ENCODE measurements at regions not wholly inside any gene's neighbourhood (a gene's known extent, or its start where the extent isn't known, plus 50 kb on each side); places are given as distances from the start of the nearest gene placed in this dataset.

DNA sequence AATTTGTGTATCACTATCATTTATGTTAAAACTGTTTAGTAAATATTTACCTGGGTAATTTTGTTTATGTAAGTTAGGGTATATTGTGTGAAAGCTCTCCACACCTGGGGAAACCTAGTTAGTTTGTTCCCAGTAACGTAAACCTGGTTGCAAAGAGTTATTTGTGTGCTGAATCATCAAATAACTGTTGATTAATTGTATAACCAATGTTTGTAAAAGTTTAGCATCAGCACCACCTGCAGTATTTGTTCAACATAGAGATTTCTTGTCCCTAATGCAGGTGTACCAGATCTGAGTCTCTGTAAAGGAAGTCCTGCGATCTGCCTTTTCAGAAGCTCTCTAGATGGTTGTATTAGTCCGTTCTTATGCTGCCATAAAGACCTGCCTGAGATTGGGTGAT is 440.4 kb downstream of the COL12A1 start:
- no peak for DNase-seq (ENCODE audit: low spot score)

GRCh38 chr6:74764486-74764885 is 441.4 kb downstream of the COL12A1 start:
- DNase-seq (ENCODE audit: low spot score): no peak

DNA sequence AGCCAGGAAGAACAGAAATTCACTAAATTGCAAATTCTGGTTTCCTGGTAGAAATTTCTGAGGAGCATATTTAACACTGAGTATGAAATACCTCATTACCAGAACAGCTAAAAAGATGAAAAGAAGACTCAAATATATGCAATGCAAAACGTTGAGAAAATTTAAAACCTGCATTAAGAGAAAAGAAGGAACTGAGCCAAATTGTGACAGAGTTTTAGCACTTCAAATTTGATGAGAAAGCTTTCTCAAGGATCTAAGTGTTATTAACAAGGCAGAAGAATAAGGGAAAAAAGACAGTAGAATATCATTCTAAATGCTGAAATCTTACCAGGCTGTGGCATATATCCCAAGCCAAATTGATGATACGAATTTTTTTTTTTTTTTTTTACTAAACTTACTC is 443.0 kb downstream of the COL12A1 start:
- no peak for DNase-seq (ENCODE audit: low spot score)

DNA sequence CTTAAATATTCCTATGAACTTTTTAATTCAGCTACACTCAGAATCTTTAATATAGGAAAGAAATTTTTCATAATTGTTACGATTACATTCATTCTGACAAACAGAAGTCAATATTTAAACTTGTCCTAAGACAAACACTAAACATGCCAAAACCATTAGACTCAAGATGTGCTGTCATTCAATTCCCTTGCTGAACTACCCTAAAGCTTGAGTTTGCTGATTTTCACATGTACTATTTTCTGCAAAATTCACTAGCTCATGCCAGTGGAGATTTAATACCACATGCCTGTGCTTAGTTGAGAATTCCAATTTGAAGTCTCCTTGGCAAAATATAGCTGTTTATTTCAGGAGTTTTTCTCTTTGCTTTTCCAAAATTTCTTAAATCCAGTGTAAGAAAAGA is 448.0 kb downstream of the COL12A1 start:
- no peak for DNase-seq (ENCODE audit: low spot score)

GRCh38 chr6:74756923-74757322 is 448.9 kb downstream of the COL12A1 start:
- DNase-seq (ENCODE audit: low spot score): no peak

DNA sequence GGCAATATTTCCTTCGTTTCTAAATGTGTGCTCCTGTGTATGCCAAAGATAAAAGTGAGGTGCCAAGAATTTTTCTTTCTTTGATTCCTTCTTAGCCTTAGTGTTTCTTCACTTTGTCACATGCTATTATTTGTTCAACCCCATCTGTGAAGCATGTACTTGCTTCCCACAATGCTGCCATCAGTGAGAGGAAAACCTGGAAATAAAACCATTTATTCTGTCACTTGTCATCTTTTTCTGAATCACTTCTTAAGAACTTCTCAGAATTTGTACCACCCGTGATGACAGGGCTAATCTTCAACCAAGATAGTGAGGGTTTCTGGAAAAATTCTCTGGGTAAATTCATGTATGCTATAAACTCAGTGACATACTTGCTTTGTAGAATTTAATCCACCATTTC is 450.1 kb downstream of the COL12A1 start:
- no peak for DNase-seq (ENCODE audit: low spot score)

DNA sequence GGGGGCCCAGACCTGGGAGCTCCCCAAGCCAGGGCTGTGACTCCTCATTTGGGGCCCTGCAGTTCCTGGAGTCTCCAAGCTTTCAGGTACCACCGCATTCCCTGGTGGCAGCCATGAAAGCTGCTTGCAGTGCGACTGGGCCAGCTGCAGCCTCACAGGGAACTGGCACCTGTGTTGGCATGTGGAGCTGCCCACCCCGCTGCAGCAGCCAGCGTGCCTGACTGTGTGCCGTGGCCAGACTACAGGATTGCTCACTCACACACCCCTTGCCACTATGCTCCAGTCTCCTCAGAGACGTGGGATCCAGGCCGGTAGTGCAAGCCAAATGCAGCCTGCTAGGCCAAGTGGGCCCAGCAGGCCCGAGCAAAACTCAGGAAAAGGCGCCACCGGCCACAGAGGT is 450.7 kb downstream of the COL12A1 start:
- DNase-seq (ENCODE audit: low spot score): no peak

DNA sequence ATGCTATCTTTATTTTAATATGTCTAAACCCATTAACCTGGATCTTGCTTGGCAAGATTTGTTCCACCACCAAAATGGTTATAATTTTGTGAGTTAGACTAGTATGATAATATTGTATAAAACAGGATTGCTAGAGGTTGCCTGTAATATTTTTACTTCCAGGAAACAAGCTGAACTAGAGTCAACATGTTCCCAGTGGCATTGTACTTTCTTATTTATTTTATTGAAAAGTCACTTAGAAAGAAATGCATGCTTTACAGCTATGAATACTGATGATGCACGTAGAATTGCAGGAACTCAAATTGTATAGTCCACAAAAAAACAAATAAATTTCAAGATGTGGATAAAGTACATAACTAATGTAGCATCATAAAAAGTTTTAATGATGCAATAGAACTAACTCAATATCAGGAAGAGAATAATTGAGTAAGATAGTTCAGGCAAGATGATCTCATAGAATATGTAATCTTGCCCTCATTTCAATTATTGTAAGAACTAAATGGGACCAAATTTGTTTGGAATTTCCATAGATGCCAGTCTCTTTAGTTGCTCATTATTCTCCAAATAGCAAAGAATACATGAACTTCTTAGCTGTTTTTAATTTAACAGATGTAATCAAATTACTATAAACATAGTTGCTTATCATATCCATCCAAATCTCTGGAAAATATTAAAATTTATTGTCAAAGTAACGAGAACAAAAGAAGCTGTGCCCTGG is 451.8 kb downstream of the COL12A1 start:
- DNase-seq (ENCODE audit: low spot score): no peak

GRCh38 chr6:74752303-74752702 is 453.6 kb downstream of the COL12A1 start:
- no peak for DNase-seq (ENCODE audit: low spot score)

DNA sequence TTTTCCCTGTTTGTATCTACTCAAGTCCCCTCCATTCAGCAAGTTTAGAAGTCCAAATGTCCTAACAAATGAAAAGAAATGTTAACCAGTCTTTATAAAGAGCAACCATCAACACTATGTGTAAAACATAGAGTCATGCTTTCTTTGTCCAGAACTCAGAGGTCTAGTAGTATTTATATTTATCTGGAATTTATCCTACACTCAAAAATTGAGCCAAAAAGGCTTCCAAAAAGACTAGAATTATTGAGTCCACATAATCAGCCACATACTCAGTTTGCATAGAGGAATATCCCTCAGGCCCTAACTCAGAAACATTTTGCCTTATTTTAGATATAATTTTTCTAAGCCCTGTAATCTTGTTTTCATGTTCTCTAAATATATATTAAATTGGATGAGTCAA is 455.0 kb downstream of the COL12A1 start:
- no peak for DNase-seq (ENCODE audit: low spot score)

- no peak for DNase-seq (ENCODE audit: low spot score)
Measured at GRCh38 chr6:74749211-74750147, 456.4 kb downstream of the COL12A1 start.

- no peak for DNase-seq (ENCODE audit: low spot score)
Measured at GRCh38 chr6:74745670-74746069, 460.2 kb downstream of the COL12A1 start.

DNA sequence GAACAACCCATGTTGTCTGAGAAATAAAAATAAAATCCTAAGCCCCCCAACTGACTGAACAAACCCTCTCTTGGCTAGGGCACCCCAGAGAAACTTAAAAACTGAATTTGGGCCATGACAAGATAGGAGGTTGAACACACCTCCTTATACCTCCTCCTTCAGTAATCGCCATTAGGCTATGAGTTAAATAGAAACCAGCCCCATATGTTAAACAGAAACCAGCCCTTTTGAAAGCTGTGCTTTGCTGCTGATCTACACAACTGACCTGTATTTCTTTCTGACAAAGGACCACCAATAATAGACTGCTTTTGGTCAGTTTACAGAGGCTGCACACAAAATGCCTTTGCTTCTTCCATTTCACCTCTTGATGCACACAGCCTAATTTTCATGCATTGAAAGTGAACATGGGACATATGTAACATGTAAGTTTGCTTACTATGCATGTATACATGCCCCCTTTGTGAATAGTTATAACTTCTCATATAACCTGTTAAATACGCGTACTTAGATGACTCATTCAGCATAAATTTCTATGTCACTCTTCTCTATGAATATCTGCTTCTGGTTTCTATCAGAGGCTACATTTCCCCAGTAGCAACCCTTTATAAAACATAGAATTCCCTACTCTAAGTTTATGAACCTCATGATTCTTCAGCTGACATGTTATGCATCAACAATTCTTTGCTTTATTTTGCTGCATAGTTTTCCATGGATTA is 462.9 kb downstream of the COL12A1 start:
- DNase-seq (ENCODE audit: low spot score): no peak

GRCh38 chr6:74741646-74742045 is 464.2 kb downstream of the COL12A1 start:
- no peak for DNase-seq (ENCODE audit: low spot score)

DNA sequence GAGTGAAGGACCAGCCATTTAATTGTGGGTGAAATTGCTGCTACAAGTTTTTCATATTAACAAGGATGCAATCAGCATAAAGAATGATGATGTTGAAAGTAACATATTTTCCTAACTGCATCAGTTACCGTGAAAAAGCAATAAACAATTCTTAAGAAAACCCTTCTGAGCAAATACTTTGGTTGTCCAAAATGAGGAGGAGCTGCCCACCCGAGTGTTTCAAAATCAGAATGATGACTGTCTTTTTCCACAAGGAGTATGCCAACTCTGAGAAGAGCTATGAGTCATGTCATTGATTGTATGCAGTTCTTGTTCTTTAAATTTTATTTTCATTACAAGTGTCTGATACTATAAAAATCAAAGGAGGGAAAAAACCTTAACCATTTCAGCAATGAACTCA is 470.5 kb downstream of the COL12A1 start:
- no peak for DNase-seq (ENCODE audit: low spot score)

DNA sequence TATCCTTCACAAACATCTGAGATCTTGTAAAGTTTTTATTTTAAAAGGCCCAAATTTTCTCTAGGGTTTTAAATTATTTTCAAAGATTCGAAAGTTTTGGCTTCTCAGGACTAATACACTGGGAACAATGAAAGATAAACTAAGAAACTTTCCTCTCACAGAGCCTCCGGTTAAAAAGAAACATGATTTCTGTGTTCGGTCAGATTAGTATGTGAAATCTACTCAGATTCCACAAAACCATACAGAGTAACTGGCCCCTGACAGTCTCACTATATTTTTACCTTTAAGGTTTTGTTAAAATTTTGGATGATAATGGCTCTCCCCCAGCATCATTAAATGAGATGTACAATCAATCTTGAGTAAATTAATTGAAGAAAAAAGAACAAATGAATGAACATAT is 471.0 kb downstream of the COL12A1 start:
- no peak for DNase-seq (ENCODE audit: low spot score)

DNA sequence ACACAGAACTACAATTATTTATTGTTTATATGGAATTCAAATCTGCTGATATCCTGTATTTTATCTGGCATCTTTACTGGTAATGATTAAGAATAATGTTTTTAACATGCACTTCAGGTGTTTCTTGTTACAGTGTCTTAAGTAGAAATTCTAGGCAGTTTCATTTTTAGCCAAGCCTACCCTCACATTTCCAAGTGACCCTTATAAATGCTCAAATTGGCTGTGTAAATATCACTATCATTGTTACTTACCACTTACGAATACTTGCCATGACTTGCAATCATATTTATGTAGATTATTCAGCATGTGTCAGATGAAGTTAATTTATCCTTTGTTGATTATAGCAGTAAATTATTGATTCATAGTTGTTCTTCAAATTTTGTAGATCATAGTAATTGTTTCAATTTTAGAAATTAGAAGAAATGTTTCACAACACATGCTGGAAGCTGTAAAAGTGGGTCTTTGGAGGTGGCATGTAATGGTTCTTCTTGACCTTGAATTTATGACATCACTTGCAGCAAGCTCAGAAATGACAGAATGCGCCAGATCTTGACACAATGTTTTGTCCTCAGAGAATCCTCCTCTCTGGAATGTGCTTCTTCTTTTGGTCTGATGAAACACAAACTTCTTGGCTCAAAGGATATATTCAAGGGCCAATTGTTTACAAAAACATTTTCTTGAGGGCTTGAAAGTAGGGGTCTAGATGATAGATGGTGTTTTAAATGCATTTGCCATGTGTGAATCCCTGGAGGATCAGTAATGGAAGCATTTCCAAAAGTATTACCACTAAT is 471.8 kb downstream of the COL12A1 start:
- DNase-seq (ENCODE audit: low spot score): no peak

DNA sequence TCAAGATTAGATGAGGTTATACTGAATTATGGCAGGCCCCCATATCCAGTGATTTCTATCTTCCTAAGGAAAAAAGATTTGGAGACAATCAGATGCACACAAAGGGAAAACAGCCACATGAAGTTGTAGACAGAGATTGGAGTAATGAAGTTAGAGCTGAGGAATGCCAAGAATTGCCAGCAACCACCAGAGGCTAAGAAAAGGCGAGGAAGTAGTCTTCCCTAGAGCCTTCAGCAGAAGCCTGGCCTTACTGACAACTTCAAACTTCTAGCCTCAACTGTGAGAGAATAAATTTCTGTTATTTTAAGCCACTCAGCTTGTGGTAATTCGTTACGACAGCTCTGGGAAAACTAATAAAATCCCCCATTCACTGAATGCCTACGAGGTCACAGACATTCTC is 473.9 kb downstream of the COL12A1 start:
- DNase-seq (ENCODE audit: low spot score): no peak

DNA sequence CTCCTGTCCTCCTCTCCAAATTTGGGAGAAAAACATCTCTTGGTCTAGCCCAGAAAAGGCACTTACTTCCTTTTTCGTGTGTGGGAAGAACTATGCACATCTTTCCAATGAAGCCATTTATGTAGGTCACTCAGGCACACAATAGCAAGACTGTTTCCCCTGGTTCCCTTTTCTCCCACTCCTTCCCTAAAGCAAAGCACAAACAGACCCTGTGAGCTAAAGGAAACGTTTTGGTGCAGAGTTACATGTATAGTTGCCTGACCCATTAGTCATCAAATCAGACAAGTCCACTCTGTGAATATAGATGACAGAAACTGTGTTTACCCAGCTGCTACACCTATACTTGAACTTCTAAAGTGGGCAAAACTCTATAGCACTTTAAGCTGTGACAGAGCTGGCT is 474.6 kb downstream of the COL12A1 start:
- no peak for DNase-seq (ENCODE audit: low spot score)

- no peak for DNase-seq (ENCODE audit: low spot score)
Measured at GRCh38 chr6:74720923-74721322, 484.9 kb downstream of the COL12A1 start.

GRCh38 chr6:74717591-74717990 is 488.3 kb downstream of the COL12A1 start:
- DNase-seq (ENCODE audit: low spot score): no peak

Measured in activated CD4-positive, alpha-beta T cell treated with anti-CD3 and anti-CD28 coated beads, Interleukin-2, Interleukin-4, amounts not matched to agents 100 ng/mL and 50 ng/mL, durations not matched to agents 16 hours and 8 hours (primary cell).